MM.1S (cell line): ENCODE measurements at regions not wholly inside any gene's neighbourhood (a gene's known extent, or its start where the extent isn't known, plus 50 kb on each side); places are given as distances from the start of the nearest gene placed in this dataset.

Source experiments
- CTCF ChIP-seq: fragments of 300-600 bp; sonication (generic); IDR thresholded peaks from 2 replicates; pipeline ENCODE4 v1.5.1; 2016; ENCODE audit warnings: antibody characterized with exemption, low read length, mixed read lengths
- EZH2 ChIP-seq: fragments of 300-600 bp; sonication (generic); optimal IDR thresholded peaks from 2 replicates; pipeline ENCODE3; 2017; ENCODE audit warnings: low read depth, mild to moderate bottlenecking, antibody characterized with exemption, low read length, mixed read lengths
- EZH2phosphoT487 ChIP-seq: fragments of 300-600 bp; sonication (generic); IDR thresholded peaks from 2 replicates; pipeline ENCODE4 v1.6.1; 2018; ENCODE audit warnings: antibody characterized with exemption, low read length

GRCh38 chr20:57087102-57087501 is 179.3 kb downstream of the BMP7 start:
- TF ChIP-seq CTCF: no peak
- no peak for TF ChIP-seq EZH2
- no peak for TF ChIP-seq EZH2phosphoT487
